ENCODE measurements at regions not wholly inside any gene's neighbourhood (a gene's known extent, or its start where the extent isn't known, plus 50 kb on each side); places are given as distances from the start of the nearest gene placed in this dataset.

GRCh38 chr11:112464949-112465348 lies 204.3 kb upstream of the PLET1 start:
- DNase-seq (ENCODE audit: insufficient read length, low spot score) (no peak), FAIRE-seq (no peak)
- TF ChIP-seq TAF1 (IDR thresholded peaks at IDR 0.05; ENCODE audit: low read depth, low read length), result no peak
- TF ChIP-seq POLR2AphosphoS5 (IDR thresholded peaks at IDR 0.05; ENCODE audit: low read depth, low read length), result no peak
- no peak for TF ChIP-seq SPI1 (IDR thresholded peaks at IDR 0.05; ENCODE audit: low read depth, low read length)
- TF ChIP-seq PAX5 (IDR thresholded peaks at IDR 0.05; ENCODE audit: insufficient read depth, low read length, severe bottlenecking), result no peak
- TF ChIP-seq POU2F2 (IDR thresholded peaks at IDR 0.05; ENCODE audit: low read depth, low read length), result no peak
- no peak for TF ChIP-seq POLR2A (IDR thresholded peaks at IDR 0.05; ENCODE audit: low read depth, low read length)

GRCh38 chr11:112465433-112466024 lies 204.9 kb upstream of the PLET1 start:
- no peak for FAIRE-seq
- DNase-seq (ENCODE audit: insufficient read length, low spot score), result no peak
- no peak for TF ChIP-seq POLR2AphosphoS5 (IDR thresholded peaks at IDR 0.05; ENCODE audit: low read depth, low read length)

DNA sequence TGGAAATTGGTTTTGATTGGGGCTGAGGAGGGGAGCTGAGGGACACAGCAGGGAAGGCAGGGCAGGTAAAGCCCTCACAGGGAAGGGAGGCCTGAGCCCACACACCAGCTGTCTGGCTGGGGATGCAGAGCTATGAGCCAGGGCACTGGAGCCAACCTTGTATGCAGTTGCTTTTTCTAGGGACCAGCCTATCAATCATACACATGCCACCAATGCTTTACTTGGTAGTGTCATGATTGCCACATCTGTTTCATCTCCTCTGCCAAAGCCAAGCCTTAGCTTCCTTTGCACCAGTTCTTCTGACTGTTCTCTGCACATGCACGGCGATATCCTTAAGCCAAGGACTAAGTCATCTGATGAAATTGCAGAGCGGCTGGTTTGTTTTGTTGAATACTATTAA lies 207.1 kb upstream of the PLET1 start:
- TF ChIP-seq SPI1 (IDR thresholded peaks at IDR 0.05; ENCODE audit: low read depth, low read length), result no peak
- TF ChIP-seq TAF1 (IDR thresholded peaks at IDR 0.05; ENCODE audit: low read depth, low read length), result no peak
- TF ChIP-seq POLR2A (IDR thresholded peaks at IDR 0.05; ENCODE audit: low read depth, low read length), result no peak
- TF ChIP-seq POLR2AphosphoS5 (IDR thresholded peaks at IDR 0.05; ENCODE audit: low read depth, low read length), result no peak
- FAIRE-seq (no peak), DNase-seq (ENCODE audit: insufficient read length, low spot score) (no peak)

DNA sequence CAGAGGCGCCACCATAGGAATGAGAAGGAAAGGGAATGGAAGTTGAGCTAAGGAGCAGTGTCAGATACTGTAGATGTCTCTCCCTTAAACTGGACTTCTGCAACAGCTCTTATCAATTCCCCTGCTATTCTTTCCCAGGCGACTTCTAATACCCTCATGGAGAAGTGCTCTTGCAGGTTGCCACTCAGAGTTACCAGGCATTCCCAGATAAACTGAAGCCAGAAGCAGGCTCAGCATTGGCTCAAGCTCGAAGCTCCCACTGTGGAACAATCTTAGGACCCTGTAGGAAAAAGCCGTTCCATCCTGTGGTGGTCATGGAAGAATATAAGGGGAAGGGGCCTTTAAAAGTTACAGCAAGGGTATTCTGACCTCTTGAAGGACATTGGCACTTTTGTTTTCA lies 208.7 kb upstream of the PLET1 start:
- TF ChIP-seq TAF1 (IDR thresholded peaks at IDR 0.05; ENCODE audit: low read depth, low read length) (no peak), PAX5 (IDR thresholded peaks at IDR 0.05; ENCODE audit: insufficient read depth, low read length, severe bottlenecking) (no peak), POU2F2 (IDR thresholded peaks at IDR 0.05; ENCODE audit: low read depth, low read length) (no peak), POLR2AphosphoS5 (IDR thresholded peaks at IDR 0.05; ENCODE audit: low read depth, low read length) (no peak), SPI1 (IDR thresholded peaks at IDR 0.05; ENCODE audit: low read depth, low read length) (no peak), POLR2A (IDR thresholded peaks at IDR 0.05; ENCODE audit: low read depth, low read length) (no peak)
- DNase-seq (ENCODE audit: insufficient read length, low spot score) (no peak), FAIRE-seq (no peak)

GRCh38 chr11:112470355-112470754 lies 209.7 kb upstream of the PLET1 start:
- no peak for DNase-seq (ENCODE audit: insufficient read length, low spot score)
- TF ChIP-seq PAX5 (IDR thresholded peaks at IDR 0.05; ENCODE audit: insufficient read depth, low read length, severe bottlenecking), result no peak
- no peak for TF ChIP-seq POU2F2 (IDR thresholded peaks at IDR 0.05; ENCODE audit: low read depth, low read length)
- no peak for TF ChIP-seq POLR2AphosphoS5 (IDR thresholded peaks at IDR 0.05; ENCODE audit: low read depth, low read length)
- no peak for TF ChIP-seq TAF1 (IDR thresholded peaks at IDR 0.05; ENCODE audit: low read depth, low read length)
- no peak for TF ChIP-seq SPI1 (IDR thresholded peaks at IDR 0.05; ENCODE audit: low read depth, low read length)
- TF ChIP-seq POLR2A (IDR thresholded peaks at IDR 0.05; ENCODE audit: low read depth, low read length), result no peak
- no peak for FAIRE-seq

- DNase-seq (ENCODE audit: insufficient read length, low spot score), result no peak
- TF ChIP-seq TAF1 (IDR thresholded peaks at IDR 0.05; ENCODE audit: low read depth, low read length) (no peak), PAX5 (IDR thresholded peaks at IDR 0.05; ENCODE audit: insufficient read depth, low read length, severe bottlenecking) (no peak), POLR2A (IDR thresholded peaks at IDR 0.05; ENCODE audit: low read depth, low read length) (no peak), POU2F2 (IDR thresholded peaks at IDR 0.05; ENCODE audit: low read depth, low read length) (no peak), SPI1 (IDR thresholded peaks at IDR 0.05; ENCODE audit: low read depth, low read length) (no peak), POLR2AphosphoS5 (IDR thresholded peaks at IDR 0.05; ENCODE audit: low read depth, low read length) (no peak)
These were observed 211.1 kb upstream of the PLET1 start for GRCh38 chr11:112471731-112472130.

DNA sequence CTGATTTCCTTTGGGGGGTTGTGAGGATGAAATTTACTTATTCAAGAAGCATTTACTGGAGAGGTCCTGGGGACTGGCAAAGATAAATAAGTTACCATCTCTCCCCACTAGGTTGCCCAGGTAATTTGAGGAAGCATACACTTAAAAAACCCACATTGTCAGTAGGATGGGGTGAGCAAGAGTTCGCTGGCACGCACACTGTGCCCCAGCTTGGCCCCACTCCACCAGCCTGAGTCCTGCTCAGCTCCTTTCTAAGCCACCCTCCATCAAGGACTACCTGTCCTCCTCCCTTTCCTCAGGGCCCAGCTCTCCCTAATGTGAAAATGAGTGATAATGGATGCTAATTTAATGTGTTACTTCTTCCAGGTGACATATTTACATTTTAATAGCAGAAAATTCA lies 216.5 kb upstream of the PLET1 start:
- TF ChIP-seq POU2F2 (IDR thresholded peaks at IDR 0.05; ENCODE audit: low read depth, low read length) (no peak), POLR2A (IDR thresholded peaks at IDR 0.05; ENCODE audit: low read depth, low read length) (no peak), SPI1 (IDR thresholded peaks at IDR 0.05; ENCODE audit: low read depth, low read length) (no peak), POLR2AphosphoS5 (IDR thresholded peaks at IDR 0.05; ENCODE audit: low read depth, low read length) (no peak), TAF1 (IDR thresholded peaks at IDR 0.05; ENCODE audit: low read depth, low read length) (no peak), PAX5 (IDR thresholded peaks at IDR 0.05; ENCODE audit: insufficient read depth, low read length, severe bottlenecking) (no peak)
- DNase-seq (ENCODE audit: insufficient read length, low spot score), result no peak
- FAIRE-seq, result no peak

More at GRCh38 chr11:112471731-112472130, 211.1 kb upstream of the PLET1 start:
- no peak for FAIRE-seq

DNA sequence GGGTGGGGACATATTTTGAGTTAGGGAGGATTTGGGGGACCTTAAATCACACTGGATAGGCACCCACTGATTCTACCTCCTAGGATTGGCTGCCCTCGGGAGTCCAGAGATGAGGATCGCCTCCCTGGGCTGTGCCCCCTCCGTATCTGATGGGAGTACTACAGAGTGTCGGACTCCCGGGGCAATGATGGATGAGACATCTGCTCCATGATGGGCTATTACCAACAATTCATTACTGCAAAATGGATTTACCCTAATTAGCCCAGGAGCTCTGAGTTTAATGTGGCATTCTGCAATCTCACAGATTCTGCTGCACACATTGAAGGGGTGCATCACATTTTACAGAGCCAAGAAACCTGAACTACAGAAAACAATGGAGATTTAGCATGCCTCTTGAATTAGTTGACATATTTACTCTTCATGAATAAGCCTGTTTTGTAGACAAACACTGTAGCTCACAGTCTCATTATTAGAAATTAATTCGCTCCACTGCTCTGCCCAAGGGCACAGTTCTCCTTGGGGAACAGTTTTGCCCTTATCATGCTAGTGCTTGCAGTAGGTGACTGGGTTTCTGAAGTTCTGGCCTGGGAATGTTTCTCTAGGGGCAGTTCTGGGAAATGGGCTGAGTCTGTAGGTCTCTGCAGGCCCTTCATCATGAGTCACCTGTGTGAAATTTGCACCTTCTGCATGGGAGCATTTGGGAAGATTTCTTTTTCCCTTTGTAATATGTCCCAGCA lies 217.1 kb upstream of the PLET1 start:
- FAIRE-seq (no peak), DNase-seq (ENCODE audit: insufficient read length, low spot score) (no peak)

GRCh38 chr11:112478806-112479205 lies 218.1 kb upstream of the PLET1 start:
- DNase-seq (ENCODE audit: insufficient read length, low spot score) (no peak), FAIRE-seq (no peak)
- TF ChIP-seq SPI1 (IDR thresholded peaks at IDR 0.05; ENCODE audit: low read depth, low read length) (no peak), TAF1 (IDR thresholded peaks at IDR 0.05; ENCODE audit: low read depth, low read length) (no peak), POLR2A (IDR thresholded peaks at IDR 0.05; ENCODE audit: low read depth, low read length) (no peak), POU2F2 (IDR thresholded peaks at IDR 0.05; ENCODE audit: low read depth, low read length) (no peak), PAX5 (IDR thresholded peaks at IDR 0.05; ENCODE audit: insufficient read depth, low read length, severe bottlenecking) (no peak), POLR2AphosphoS5 (IDR thresholded peaks at IDR 0.05; ENCODE audit: low read depth, low read length) (no peak)

More for the DNA sequence above, 217.1 kb upstream of the PLET1 start:
- TF ChIP-seq POLR2AphosphoS5 (IDR thresholded peaks at IDR 0.05; ENCODE audit: low read depth, low read length) (no peak), POU2F2 (IDR thresholded peaks at IDR 0.05; ENCODE audit: low read depth, low read length) (no peak), PAX5 (IDR thresholded peaks at IDR 0.05; ENCODE audit: insufficient read depth, low read length, severe bottlenecking) (no peak), POLR2A (IDR thresholded peaks at IDR 0.05; ENCODE audit: low read depth, low read length) (no peak), TAF1 (IDR thresholded peaks at IDR 0.05; ENCODE audit: low read depth, low read length) (no peak), SPI1 (IDR thresholded peaks at IDR 0.05; ENCODE audit: low read depth, low read length) (no peak)

GRCh38 chr11:112481431-112481830 lies 220.8 kb upstream of the PLET1 start:
- no peak for FAIRE-seq
- TF ChIP-seq POLR2A (IDR thresholded peaks at IDR 0.05; ENCODE audit: low read depth, low read length) (no peak), POLR2AphosphoS5 (IDR thresholded peaks at IDR 0.05; ENCODE audit: low read depth, low read length) (no peak), TAF1 (IDR thresholded peaks at IDR 0.05; ENCODE audit: low read depth, low read length) (no peak), SPI1 (IDR thresholded peaks at IDR 0.05; ENCODE audit: low read depth, low read length) (no peak), PAX5 (IDR thresholded peaks at IDR 0.05; ENCODE audit: insufficient read depth, low read length, severe bottlenecking) (no peak), POU2F2 (IDR thresholded peaks at IDR 0.05; ENCODE audit: low read depth, low read length) (no peak)

More at GRCh38 chr11:112481431-112481830, 220.8 kb upstream of the PLET1 start:
- no peak for DNase-seq (ENCODE audit: insufficient read length, low spot score)

Measured in GM12891 (cell line).